GM18519 (cell line): ENCODE measurements at regions not wholly inside any gene's neighbourhood (a gene's known extent, or its start where the extent isn't known, plus 50 kb on each side); places are given as distances from the start of the nearest gene placed in this dataset.
"Not testable (repeated sequence)": the region's sequence is repeated elsewhere in the genome, so short reads cannot be mapped to it uniquely, and the experiment has no call there.

Experiments used
- ATAC-seq: cut with Tn5 transposase; IDR thresholded peaks from one replicate; pipeline ENCODE4 v1.9.1; 2021; ENCODE audit warnings: mild to moderate bottlenecking, moderate library complexity; ENCODE audit not compliant: unreplicated experiment, low FRiP score

DNA sequence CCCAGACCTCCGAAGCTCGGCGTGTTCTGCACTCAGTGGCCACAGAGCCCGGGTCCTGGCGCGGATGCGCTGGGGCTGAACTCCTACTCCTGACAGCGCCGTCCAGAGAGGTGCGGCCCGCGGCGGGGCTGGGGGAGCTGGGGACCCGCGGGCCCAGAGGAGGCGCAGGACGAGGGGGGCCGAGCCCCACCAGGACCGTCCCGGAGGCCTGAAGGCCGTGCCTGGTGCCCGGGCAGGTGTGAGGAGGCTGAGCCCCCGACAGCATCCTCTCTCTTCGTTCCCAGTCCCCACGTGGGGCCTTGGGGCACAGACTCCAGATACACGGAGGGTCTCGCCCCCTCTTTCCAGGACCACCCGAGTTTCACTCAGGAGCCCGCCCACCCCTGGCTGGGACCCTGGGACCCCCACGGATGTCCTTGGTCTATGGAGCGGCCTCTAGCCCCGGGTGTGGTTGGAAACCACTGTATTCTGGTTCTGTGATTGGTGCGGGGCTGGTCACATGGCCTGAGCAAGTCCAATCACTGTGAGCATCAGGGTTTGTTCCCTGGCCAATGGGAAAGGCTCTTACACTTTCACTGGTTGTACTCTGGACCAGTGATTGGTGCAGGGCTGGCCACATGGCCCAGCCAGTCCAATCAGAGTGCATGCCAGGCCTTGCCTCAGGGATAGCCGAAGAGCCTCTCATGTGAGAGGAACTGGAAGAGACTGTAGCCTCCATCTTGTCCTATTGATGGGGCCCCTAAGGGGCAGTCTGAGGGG lies 217.6 kb upstream of the SFSWAP start:
- no peak for ATAC-seq

DNA sequence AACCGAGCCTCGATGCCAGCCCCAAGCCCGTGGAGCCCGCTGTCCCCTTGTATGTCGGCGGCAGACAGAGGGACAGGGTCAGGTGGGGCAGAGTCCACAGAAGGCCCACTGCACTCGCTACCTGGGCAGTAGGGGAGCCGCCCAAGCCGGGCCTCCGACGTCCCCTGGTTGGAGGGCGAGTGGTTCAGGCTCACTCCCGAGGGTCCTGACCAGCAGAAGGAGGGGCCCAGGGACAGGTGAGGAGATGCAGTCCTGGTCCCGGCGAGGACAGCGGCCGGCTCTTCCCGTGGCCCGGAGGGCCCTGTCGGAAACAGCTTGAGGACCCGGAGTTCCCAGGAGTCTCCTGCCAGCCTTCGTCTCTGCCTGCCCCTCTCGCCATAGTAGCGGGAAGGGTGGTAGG lies 216.7 kb upstream of the SFSWAP start:
- no peak for ATAC-seq

DNA sequence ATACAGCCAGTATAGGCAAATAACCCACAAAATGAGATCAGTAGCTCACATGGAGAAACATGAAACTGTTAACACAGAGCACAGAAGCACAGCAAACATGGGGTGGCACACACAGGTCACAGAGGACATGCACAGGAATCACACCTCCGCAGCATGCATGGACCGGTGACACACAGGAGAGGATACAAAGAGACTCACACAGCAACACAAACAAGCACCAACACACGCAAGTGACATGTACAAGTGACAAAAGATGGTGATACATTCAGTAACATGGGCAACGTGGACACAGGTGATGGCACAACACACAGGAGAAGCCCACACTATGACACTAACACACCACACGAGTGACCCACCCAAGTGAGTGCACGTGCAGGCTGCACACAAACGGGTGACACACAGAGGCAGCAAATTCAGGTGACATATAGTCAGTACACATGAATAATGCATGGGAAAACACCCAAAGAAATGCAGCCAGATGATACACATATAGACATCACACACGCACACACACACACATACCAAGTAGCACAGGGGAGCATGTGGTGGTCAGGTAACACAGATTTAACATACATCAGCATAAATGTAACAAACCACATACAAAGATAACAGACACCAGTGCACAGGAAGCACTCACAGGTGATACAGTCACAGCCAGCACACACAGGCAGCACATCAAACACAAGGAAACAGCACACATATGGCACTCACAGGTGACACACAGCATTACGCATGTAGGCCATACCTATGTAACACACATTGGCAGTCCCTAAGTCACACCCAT lies 216.0 kb upstream of the SFSWAP start:
- no peak for ATAC-seq

DNA sequence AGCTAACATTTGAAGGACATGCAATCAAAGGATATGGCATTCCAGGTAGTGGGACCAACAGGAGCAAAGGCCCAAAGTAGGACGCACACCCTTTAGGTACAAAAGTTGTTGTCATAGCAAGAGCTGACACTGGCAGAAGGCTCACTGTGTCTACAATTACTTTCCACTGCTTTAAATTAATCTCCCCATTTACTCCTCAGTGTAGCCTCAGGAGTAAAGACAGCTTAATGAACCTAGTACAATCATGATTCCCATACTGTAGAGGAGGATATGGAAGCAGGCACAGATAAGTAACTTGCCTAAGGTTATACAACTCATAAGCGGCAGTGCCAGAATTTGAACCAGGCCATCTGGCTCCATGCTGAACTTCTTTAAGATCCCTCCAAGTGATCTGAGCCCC lies 212.9 kb upstream of the SFSWAP start:
- ATAC-seq = no peak

DNA sequence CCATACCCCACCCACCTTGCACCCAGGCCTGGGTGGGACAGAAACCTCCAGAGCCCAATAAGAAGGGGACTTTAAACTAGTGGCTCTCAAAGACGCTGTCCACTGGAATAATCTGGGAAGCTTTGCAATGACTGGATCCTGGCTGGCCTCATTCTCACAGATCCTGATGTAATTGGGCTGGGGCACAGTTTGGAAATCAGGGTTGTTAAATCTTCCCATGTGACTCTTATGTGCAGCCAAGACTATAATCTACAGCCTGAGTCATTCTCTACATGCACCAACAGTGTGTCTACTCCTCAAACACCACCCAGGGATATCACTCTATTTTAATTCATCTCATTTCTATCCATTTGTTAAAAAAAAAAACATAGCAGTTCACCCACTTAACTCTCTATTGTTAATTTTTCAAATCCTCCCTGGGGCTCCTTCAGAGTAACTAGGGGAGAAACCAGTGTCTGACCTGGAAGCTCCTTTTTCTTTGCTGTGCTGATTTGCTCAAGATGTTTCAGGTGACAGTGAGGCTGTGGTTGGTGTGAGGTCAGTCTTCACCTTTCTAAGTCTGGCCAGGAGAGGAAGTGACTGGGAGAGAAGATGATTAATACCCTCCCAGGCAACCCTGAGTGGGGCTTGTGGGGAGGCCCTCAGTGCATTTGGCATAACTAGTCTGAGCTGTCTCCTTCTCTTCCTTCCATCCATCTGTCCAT lies 211.6 kb upstream of the SFSWAP start:
- ATAC-seq = no peak

DNA sequence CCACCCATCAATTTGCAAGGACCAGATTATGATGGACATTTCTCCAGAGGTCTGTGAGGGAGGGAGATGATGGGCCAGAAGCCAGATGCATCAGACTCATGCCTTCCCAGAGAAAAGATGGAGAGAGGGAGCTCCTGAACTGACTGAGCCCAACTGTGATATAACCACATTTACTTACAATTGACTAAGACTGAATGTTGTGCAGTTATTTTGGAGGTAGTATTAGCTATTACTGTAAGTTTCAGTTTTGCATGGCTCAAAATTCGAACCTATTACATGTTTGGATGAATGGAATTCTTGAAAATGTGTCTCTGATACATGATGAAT lies 211.1 kb upstream of the SFSWAP start:
- ATAC-seq = no peak

DNA sequence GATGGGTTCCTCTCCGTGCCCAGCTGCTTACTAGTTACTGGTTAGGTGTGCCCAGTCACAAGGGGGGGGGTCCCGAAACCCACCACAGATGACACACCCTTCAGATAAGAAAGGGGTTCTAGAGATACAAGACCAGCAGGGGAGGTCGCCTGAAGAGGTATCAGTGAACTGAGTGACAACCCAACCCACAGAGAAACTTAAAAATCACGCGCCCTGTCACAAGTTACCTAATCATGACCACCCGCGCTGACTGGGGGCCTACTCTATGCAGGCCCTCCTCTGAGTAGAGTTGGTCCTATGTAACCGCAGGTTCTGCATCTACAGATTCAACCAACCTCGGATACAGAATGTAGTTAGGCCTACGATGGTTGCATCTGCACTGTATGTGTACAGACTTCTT lies 210.3 kb upstream of the SFSWAP start:
- ATAC-seq = no peak

DNA sequence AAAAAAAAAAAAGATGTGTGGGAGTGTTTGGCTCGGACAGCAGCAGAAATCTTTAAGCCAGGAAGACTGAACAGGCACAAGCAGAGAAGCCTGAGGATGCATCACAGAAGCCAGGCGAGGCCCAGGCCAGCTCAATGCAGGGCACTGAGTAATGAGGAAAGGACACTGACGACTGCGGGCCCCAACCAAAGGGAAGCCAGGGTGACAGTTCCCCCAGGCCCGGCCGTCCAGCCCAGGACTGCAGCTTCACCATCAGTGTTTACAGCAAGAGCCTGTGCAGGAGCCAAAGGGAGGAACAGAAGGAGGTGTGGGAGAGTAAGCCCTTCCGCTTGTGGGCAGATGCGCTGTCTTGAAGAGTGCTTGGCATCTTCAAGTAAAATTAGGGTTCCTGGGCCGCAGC lies 205.3 kb upstream of the SFSWAP start:
- no peak for ATAC-seq

DNA sequence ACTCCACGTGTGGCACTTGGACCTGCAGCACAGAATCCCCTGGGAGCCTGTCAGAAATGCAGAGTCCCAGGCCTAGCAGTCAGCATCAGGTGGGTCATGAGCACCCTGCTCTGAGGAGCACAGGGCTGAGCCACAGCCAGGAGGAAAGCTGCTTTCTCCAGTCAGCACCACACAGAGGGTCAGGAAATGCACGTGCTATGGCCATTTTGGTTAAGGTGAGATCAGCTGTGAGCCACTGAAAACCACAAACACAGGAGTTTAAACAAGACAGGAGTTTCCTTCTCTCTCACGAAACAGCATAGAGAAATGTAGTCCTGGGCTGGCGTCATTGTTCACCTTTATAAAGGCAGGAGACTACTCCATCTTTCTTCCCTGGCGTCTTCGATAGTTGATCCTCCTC lies 204.5 kb upstream of the SFSWAP start:
- no peak for ATAC-seq

DNA sequence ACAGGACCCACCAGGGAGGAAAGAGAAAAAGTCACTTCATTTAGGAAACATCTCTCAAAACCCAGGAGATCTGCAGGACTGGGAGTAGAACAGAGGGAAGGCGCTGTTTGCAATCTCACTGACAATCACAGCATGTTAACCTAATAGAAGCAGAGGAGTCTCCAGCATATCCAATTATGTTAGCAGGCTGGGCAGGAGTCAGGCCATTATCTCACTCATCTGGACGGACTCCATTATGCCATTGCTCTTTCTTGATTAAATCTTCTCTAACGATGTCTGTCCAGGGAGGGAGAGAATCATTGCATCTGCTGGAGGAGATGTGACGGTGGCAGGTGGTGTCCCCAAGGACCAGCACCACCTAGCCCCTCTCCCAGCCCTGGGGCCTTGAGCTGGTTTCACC lies 203.8 kb upstream of the SFSWAP start:
- ATAC-seq = no peak

DNA sequence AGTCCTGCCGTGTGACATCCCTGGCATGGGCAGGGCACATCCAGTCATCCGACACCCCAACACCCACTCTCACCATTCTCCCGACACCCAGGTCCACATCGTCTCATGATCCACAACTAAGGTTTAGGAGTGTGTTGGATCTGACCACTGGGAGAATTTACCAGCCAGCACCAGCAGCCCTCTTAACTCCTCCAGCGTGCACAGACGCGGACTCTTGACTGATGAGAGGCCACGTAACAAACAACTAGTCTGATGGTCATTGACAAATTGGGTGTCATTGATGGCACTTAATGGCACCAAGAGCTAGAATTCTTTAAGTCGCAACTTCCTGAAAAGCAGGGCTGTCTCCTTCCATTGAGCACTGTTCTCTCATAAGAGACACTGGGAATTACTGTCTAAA lies 203.0 kb upstream of the SFSWAP start:
- ATAC-seq = no peak

DNA sequence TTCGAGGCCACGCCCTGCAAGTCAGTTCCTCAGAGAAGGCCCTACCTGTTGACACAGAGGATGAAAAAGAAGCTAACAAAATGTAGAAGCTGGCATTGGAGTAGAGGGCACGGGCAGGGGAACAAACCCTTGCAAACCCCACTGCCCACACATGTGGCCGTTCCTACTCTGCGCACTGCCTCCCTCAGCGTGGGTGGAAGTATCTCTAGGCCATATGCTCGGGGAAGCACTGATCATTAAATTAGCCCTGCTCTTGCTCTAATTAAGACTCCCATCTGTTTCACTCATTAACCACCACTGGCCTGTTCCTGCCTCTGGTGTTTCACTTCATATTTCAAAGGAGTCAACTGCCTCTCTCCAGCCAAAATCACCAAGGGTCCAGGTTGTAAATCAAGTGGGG lies 201.2 kb upstream of the SFSWAP start:
- ATAC-seq = no peak

DNA sequence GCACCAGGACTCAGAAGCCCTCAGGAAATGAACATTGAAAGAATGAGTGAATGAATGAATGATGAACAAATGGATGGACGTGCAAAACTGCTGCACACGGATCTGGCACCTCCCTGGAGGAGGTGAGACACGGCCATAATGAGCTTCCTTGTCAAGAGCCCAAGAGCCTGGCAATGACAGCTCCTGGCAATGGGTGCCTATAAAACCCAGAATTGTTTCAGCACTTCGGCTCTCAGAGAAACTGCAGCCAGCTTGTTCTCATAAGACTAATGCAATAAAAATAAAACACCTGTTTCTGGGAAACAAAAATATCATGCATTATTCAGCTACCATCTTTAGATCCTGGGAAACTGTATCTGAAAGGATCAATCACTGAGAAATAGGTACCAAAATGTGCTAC lies 200.5 kb upstream of the SFSWAP start:
- ATAC-seq = no peak

DNA sequence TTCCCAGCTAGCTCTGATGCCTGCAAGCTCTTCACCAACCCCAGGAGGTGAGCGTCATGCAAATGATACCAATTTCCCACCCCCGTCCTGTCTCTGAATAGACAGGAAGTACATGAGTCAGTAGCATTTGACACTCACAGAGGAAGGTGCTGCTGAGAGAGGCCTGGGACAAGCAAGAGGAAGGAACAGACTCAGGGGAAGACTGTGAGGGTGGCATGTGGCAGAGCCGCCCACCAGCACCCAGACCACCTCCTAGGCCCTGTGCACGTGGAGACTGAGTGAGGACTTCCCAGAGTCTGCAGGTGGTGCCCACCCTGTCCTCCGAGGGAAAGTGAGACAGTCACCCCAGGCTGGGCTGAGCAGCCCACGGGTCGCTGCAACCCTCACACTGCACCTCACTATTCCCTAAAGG lies 199.5 kb upstream of the SFSWAP start:
- ATAC-seq = peak; percentile 97

DNA sequence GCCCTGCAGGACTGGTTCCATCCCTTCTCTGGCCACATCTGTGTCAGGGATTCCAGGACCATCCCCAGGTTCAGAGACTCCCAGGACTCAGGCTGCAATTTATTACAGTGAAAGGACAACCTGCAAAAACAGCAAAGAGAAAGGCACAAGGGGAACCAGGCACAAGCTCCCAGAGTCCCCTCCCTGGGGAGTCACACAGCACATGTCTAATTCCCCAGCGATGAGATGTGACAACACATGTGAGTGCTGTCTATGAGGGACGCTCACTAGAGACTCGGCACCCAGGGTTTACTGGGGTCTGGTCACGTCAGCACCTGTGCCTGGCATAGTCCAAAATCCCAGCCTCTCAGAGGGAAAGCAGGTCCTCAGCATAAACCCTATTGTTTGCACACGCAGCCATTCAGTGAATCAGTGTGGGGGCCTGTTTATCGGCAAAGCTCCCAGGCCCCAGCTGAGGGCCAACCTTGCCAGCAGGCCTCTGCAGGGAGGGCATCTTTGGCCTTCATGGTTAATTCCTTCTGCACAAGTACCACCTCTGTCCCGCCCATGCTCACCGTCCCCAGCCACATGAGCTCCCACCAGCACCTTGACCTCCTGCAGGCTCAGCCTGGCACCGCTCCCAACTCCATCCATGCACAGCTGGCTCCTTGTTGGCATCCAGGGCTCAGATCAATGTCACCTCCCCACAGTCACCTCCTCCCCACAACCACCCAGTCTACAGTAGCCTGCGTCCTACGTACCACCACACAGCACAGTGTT lies 198.9 kb upstream of the SFSWAP start:
- ATAC-seq = no peak

DNA sequence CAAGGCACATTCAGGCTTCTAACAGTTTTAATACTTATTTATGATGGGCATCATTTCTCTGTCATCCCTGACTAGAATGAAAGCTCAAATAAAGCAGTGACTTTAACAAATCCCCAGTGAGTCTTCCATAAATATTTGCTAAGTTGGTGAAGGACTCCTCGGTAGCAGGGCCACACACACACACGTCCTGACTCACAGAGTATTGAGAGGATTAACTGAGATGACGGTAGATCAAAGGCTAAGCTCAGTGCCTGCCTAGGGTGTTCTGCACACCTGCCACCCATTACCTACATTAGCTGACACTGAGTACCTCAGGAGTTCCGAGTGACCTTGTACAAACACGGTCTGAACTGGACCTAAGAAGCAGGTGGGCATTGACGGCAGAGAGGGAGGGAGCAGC lies 197.3 kb upstream of the SFSWAP start:
- no peak for ATAC-seq

DNA sequence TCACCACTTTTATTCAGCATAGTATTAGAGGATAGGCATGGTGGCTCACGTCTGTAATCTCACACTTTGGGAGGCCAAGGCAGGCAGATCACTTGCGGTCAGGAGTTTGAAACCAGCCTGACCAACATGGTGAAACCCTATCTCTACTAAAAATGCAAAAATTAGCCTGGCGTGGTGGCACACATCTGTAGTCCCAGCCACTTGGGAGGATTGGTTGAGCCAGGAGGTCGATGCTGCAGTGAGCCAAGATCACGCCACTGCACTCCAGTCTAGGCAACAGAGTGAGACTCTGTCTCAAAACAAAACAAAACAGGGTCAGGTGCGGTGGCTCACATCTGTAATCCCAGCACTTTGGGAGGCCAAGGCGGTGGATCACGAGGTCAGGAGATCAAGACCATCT lies 190.3 kb upstream of the SFSWAP start:
- not testable (repeated sequence) for ATAC-seq

DNA sequence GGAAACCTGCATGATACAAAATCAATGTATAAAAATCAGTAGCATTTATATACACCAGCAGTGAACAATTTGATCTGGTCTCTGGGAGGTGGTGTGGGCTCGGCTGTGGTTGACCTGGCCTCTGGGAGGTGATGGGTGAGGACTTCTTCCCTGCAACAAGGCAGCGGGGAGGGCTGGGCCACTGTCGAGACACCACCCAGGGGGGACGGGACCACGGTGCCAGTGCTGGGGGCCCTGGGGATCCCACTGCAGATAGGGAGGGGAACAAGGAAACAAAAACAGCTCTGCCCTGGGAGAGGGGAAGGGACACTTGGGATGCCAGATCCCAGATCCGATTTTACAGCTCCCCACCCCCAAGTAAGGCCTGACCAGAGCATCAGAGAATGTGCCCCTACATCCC lies 189.6 kb upstream of the SFSWAP start:
- no peak for ATAC-seq

DNA sequence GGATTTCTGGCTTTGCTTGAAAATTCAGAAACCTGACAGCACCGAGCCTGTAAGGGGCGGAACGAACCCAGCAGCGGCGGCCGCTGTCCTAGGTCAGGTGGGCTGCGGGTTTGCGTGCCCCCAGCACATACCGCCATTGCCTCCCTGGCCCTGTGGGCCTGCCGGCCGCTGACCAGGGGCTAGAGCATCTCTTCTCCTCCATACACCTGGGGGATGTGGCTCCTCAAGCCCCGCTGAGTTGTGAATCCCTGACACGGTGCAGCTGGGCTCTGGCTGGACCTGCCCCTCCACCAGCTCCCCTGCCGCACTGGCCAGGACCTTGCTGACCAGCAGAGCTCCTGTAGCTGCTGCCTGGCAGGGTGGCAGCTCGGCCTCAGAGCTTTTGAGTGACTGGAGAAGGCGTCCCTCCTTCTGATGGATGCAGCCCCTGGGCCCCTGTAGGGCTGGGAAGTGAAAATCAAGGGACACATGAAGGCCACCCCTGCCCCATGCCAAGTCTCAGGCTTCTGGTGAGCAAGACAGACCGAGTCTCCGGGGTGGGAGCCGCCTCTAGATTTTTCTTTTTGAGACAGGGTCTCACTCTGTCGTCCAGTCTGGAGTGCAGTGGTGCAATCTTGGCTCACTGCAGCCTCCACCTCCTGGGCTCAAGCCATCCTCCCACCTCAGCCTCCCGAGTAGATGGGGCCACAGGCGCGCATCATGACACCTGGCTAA lies 184.9 kb upstream of the SFSWAP start:
- no peak for ATAC-seq

DNA sequence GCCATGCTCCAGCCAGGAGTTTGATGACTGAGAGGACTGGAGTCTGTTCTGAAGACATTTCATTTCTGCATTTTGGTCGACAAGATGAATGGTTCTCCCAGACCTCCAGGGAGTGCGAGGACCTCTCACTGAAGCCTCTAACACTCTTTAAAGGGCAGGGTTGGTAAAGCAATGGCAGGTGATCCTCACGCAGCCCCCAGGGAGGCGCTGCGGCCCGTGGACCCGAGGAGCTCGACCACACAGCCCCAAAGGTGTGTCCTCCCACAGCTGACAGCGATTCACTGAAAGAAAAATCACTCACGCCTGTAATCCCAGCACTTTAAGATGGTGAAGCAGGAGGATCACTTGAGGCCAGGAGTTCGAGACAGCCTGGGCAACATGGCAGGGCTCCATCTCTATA lies 183.8 kb upstream of the SFSWAP start:
- ATAC-seq = no peak
